Activated CD4-positive, alpha-beta T cell treated with anti-CD3 and anti-CD28 coated beads, Interleukin-2, amount 50 U/mL, for 48 hours (primary cell): ENCODE measurements at regions not wholly inside any gene's neighbourhood (a gene's known extent, or its start where the extent isn't known, plus 50 kb on each side); places are given as distances from the start of the nearest gene placed in this dataset.
"Not testable (repeated sequence)": the region's sequence is repeated elsewhere in the genome, so short reads cannot be mapped to it uniquely, and the experiment has no call there.

Experiments
- DNase-seq, 2 experiments: peaks; one replicate each; pipeline ENCODE4 v3.0.0-alpha.2; 2020

GRCh38 chr5:113652161-113652560, 138.7 kb downstream of the YTHDC2 start:
- DNase-seq: no peak

GRCh38 chr5:113654828-113655227, 141.3 kb downstream of the YTHDC2 start:
- DNase-seq: no peak

DNA sequence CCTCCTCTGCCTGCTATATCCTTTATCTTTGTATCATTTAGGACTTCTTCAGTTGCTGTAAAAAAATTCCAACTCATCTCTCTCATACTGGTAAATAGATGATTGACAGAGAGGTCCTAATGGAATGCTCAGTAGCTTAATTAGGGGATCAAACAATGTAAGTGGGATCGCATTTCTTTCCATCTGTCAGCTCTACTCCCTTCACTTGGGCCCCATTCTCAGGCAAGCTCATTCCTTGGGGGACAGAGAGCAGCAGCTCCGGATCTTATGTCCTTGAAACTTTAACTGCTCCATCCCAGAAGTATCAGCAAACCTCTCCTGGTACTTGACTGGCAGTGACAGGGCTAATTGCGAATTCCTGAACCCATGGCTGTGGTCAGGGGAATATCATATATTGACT, 146.7 kb downstream of the YTHDC2 start:
- DNase-seq: no peak

DNA sequence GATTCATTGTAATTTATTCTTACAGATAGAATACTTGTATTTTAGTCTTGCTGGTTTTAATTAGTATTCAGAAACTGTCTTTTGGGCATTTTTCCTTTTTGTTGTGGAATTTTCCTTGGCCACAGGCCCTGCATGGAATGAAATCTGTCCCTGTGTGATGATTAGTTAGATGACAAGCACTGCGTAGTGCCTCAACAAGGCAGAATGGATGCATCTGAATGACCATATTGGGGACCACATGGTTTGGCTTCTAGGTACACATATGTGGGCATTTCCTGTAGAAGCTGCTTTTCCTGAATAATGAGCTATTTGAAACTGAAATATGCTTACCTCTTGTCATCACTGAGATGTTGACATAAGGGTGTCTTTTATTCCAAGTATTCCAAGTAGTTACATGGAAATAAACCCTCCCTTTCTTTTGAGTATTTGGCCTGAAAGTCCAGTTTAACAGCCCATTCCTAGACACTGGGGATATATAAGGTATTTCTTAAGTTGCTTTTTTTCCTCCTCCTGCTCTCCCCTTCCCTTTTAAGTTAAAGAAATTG, 147.3 kb downstream of the YTHDC2 start:
- no peak for DNase-seq

- DNase-seq: peak; percentile 39 to 49
These were observed 150.5 kb downstream of the YTHDC2 start for GRCh38 chr5:113663879-113664541.

GRCh38 chr5:113673041-113673440, 159.5 kb downstream of the YTHDC2 start:
- no peak for DNase-seq

DNA sequence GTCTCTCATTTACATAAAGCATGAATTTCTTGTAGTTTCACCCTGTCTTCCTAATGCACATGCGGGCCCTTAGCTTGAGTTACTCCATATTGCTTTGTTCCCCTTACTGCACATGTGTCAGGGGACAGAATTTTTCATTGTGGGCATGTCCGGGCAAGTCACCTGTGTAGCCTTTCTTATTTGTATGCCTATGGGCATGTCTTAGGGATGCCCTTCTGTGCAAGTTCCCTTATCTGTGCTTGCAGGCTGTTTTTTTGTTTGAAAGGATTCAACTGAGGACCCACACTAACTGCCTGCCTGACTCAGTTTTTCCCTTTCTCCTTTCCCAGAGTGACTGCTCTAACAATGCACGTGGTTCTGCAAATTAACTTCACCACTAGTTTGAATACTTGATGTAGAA, 161.7 kb downstream of the YTHDC2 start:
- DNase-seq: no peak

DNA sequence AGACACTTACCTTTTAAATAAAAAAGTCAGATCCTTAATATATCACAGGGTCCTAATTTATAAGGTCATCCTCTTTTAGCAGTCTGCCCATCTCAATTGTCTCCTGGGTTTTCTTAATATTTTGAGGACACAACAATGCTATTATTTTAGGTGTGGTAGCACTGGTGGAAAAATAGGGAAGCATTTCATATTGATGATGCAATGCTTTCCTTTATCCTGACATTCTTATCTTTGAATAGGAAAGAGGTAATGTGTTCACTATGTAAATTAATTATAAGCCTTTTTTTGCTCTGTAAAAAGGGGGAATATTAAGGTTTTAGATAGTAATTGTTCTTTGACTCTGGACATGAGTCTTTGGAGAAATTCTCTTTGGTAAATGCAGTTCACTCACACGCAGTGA, 164.7 kb downstream of the YTHDC2 start:
- no peak for DNase-seq

DNA sequence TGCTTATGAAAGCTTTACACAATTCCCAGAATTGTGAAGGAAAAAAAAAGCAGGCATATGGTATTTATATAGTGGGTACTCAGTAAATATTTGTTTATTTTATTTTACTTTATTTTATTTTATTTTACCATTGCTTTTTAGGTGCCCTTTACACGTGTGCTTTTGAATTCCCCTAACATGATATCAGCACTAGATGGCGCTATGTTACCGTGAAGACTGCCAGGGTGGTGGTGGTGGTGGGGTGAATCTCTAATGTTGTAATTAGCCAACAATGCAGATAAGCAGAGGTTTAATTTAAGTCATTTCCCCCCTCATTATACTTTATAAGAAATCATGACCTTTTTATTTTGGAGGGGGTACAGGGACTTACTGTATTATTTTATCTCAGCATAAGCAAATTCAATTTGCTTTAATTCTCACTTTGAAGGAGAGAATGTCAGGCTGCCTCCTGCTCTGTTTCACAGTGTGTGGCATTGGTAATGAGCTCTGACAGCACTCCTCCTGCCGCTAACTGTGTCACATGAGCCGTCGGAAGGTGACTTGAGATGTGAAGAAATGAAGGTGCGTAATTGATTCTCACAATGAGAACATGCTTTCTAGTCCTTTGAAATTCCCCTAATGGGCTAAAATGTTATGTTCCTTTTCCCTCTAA, 165.6 kb downstream of the YTHDC2 start:
- DNase-seq: peak in 1 of 2 experiments; percentile 12

GRCh38 chr5:113680534-113680933, 167.0 kb downstream of the YTHDC2 start:
- no peak for DNase-seq

GRCh38 chr5:113682497-113683136, 169.1 kb downstream of the YTHDC2 start:
- no peak for DNase-seq

- no peak for DNase-seq
These were observed 169.7 kb downstream of the YTHDC2 start for GRCh38 chr5:113683211-113683610.

DNA sequence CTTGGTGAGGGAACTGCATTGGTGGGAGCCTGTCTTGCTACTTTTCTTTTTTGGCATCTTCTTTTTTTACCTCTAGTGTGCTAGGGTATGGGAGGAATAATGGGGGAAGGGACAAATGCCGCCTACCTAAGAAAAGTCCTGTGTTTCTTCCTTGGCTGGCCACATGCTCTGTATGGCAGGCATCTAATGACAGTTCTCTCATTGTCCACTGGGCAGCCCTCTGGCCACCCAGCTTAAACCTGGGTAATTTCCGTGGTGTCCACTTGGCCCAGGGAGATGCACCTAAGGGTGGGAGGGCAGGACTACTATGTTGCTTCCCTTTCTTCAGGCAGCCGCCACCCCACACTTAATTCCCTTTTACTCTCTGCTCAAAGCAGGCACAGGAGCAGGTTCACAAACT, 173.1 kb downstream of the YTHDC2 start:
- DNase-seq: no peak

DNA sequence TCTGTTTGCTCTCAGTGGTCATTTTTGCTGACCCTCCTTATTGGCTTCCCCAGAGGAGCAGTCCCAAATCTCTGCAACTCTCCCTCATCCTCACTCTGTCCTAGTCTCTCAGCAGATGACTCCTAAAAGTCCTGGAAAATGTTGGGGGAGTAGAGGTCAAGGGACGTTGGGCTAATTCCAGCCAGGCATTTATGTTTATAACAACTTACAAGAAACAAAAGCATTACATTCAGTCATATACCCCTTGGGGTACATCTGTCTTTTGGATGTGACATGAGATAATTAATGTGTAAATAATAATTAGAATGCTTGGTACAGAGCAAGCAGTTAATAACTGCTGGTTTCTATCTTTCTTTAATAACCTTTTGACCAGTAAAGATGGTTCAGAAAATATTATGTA, 176.2 kb downstream of the YTHDC2 start:
- DNase-seq: no peak

DNA sequence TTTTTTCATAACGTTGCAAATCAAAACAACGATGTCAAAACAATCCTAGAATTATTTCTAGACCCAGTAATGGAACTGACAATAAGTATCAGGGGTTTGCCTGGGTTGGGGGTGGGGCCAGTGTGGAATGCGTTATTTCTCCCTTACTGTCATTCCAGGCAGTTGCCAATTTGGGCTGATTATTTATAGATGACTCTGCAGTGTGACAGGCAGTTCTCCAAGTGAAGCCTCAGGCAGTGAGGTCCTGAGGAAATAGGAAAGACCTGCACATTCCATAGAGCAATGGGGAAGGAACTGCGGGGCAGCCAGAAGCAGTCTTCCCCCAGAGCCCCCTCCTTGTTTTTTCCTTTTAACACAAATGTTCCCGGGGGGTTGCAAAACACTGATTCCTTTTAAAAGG, 179.0 kb downstream of the YTHDC2 start:
- DNase-seq: no peak

DNA sequence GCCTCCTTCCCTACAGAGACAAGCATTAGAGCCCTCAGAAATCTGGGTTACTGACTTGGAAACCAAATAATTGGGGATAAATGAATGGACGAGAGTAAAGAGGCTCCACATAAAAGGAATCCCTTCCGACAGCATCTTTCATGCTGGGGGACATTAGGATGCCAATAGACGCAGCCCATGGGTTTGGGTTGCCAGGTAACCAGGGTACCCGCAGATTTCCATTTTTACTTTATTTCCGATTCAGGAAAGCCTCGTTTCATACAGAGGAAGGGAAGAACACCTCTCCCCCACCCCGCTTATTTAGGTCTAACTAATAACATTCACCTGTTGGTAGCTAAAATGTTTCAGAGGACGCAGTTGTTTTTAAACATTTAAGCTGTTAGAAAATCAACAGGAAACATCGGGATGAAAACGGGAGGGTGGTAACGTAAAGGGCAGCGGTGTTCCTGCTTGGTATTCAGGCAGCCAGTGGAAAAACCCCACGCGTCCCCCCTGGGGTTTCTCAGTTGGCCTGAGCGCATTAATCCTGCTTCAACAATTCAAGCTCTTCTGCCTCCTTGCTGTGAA, 179.5 kb downstream of the YTHDC2 start:
- no peak for DNase-seq

DNA sequence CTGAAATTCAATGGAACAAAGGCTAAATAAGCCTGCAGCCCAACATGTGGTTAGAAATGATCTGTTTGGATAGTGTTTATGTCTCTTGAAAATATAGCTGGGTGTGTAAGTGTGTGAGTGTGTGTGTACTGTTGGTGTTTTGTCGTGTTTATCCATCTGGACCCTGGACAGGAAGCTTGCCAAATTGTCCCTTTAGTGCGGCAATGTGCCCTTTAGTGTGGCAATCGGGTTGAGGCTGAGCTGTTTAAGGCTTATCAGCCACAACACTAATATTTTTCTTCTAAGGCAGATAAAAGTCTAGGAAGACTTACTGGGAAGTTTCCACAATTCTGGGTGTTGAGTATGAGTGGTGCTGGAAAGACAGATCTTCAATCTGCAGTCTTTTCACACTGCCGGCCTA, 180.2 kb downstream of the YTHDC2 start:
- no peak for DNase-seq

- no peak for DNase-seq
These were observed 181.1 kb downstream of the YTHDC2 start for GRCh38 chr5:113694576-113694975.

DNA sequence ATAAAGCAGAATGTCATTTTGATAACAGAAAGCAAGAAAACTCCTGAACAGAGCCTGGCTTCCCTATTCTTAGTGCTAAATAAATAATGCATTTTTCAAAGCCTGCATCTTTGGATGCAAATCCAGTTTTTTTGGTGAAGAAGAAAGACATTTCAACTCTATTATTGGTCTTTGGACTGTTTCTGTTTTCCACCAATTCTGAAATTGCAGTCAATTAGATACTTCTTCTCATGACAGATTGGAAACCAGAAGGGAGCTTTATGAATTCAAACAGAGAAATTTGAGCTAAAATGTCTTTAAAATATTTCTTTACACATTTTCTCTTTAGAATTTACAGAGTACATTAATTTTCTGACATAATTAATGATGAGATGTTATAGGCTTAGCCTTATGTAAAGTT, 189.8 kb downstream of the YTHDC2 start:
- DNase-seq: no peak

- no peak for DNase-seq
These were observed 192.2 kb downstream of the YTHDC2 start for GRCh38 chr5:113705657-113706056.

DNA sequence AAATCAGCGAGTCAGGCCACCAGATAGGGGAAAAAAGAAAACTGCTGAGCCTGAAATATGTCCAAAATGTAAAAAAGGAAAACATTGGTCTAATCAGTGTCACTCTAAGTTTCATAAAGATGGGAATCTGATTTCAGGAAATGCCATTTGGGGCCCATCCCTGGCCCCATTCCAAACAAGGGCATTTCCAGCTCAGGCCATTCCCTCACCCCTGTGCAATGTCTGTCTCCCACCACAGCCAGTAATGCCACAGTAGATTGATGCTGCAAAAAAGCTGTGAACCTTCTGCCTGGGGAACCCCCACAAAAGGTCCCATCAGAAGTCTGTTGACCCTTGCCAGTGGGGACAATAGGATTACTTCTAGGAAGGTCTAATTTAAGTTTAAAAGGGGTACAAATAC, 199.6 kb downstream of the YTHDC2 start:
- DNase-seq: no peak

GRCh38 chr5:113715921-113716320, 202.4 kb downstream of the YTHDC2 start:
- DNase-seq: not testable (repeated sequence)

- no peak for DNase-seq
These were observed 206.1 kb downstream of the YTHDC2 start for GRCh38 chr5:113719549-113719948.

DNA sequence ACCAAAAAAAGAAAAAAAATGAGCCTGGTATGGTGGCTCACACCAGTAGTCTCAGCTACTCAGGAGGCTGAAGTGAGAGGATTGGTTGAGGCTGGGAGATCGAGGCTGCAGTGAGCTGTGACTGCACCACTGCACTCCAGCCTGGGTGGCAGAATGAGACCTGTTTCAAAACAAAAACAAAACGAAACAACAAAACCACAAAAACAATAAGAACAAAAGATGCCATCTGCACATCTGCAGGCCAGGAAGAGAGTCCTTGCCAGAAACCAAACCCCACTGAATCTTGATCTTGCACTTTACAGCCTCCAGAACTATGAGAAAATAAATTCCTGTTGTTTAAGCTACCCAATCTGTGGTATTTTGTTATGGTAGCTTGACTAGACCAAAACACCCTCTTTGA, 207.7 kb downstream of the YTHDC2 start:
- DNase-seq: no peak
